Esophagus muscularis mucosa (tissue), 4 donors: ENCODE measurements at regions not wholly inside any gene's neighbourhood (a gene's known extent, or its start where the extent isn't known, plus 50 kb on each side); places are given as distances from the start of the nearest gene placed in this dataset.

Experiments
- EP300 ChIP-seq: sonication (generic); formaldehyde crosslinking; IDR thresholded peaks from one replicate; pipeline ENCODE4 v1.6.1; 2017; ENCODE audit warnings: antibody characterized with exemption
- POLR2A ChIP-seq: fragments of 450-650 bp; IDR thresholded peaks from one replicate; pipeline ENCODE4 v1.6.1; 2017; ENCODE audit warnings: antibody characterized with exemption, moderate library complexity, mild to moderate bottlenecking, low read depth
- POLR2AphosphoS5 ChIP-seq, 2 donors: sonication (generic); formaldehyde crosslinking; IDR thresholded peaks; one replicate each; pipeline ENCODE4 v1.6.1; 2017; ENCODE audit warnings: antibody characterized with exemption in 2 of 2
- TF ChIP-seq, protein P1 (sequence below), 3 experiments: fragments of 200-600 bp in 2 of 3; fragments of 450-650 bp in 1 of 3; sonication (generic) in 2 of 3; IDR thresholded peaks; one replicate each; pipeline ENCODE4 v1.5.1; 2017 to 2019; ENCODE audit warnings: antibody characterized with exemption in 3 of 3, mild to moderate bottlenecking in 2 of 3, moderate library complexity in 1 of 3

DNA sequence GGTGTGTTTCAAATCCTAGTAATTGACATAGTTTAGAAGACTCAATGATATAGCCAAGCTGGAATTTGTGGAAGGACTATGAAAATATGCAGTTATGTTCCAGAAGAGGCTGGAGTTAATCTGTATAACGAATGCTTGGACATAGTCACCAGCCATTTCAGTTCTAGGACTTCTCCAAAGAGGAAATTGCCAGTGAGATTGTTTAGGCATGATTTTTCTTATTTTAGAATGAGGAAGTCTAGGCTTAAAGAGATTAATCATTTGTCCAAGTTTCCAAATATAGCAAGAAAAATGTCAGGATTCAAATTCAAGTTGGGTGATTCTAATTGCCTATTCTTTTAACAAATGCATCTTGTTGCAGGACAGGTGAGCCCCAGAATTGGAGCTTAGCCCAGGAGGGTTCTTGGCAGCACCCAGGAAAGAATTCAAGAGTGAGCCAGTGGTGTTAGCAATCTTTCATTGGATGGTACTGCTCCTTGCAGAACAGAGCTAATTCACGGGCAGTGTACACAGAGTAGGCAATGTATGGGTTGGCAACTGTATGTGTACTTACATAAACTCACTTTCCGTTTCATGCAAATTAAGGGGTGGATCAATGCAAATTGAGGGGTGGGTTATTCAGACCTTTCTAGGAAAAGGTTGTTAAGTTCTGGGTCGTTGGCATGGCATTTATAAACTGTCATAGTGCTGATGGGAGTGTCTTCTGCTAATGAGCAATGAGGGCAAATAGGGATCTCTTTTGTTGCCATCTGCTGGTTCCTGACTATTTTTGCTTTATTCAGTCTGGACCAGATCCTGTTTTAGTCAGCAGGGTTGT is 763.1 kb upstream of the SLITRK1 start:
- TF ChIP-seq, protein P1, sequence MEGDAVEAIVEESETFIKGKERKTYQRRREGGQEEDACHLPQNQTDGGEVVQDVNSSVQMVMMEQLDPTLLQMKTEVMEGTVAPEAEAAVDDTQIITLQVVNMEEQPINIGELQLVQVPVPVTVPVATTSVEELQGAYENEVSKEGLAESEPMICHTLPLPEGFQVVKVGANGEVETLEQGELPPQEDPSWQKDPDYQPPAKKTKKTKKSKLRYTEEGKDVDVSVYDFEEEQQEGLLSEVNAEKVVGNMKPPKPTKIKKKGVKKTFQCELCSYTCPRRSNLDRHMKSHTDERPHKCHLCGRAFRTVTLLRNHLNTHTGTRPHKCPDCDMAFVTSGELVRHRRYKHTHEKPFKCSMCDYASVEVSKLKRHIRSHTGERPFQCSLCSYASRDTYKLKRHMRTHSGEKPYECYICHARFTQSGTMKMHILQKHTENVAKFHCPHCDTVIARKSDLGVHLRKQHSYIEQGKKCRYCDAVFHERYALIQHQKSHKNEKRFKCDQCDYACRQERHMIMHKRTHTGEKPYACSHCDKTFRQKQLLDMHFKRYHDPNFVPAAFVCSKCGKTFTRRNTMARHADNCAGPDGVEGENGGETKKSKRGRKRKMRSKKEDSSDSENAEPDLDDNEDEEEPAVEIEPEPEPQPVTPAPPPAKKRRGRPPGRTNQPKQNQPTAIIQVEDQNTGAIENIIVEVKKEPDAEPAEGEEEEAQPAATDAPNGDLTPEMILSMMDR (IDR thresholded peaks at IDR 0.05): no peak
- TF ChIP-seq POLR2A (no peak), EP300 (no peak), POLR2AphosphoS5 (IDR thresholded peaks at IDR 0.05) (no peak)
